ENCODE measurements at regions not wholly inside any gene's neighbourhood (a gene's known extent, or its start where the extent isn't known, plus 50 kb on each side); places are given as distances from the start of the nearest gene placed in this dataset.

- H3K36me3 ChIP-seq, result no peaks in the 10 kb centered on the region
- no peaks in the 10 kb centered on the region for H3K4me1 ChIP-seq
- no peak overlapping the region for H3K27ac ChIP-seq
- WGBS, 2 donors, result 51 to 60% methylated on average over 2 of the region's 2 CpGs
- intact Hi-C loops (cut with DNase I), result no loop called here
- no peaks in the 10 kb centered on the region for H3K27me3 ChIP-seq
- H3K4me3 ChIP-seq, result no peak overlapping the region
- DNase-seq, result no peak
- no peaks in the 10 kb centered on the region for H3K9me3 ChIP-seq
- TF ChIP-seq CTCF (IDR thresholded peaks at IDR 0.05), result no peak
- no peak for TF ChIP-seq POLR2A (IDR thresholded peaks at IDR 0.05)
Measured at GRCh38 chr1:79775402-79775801, 768.9 kb upstream of the ADGRL4 start.

DNA sequence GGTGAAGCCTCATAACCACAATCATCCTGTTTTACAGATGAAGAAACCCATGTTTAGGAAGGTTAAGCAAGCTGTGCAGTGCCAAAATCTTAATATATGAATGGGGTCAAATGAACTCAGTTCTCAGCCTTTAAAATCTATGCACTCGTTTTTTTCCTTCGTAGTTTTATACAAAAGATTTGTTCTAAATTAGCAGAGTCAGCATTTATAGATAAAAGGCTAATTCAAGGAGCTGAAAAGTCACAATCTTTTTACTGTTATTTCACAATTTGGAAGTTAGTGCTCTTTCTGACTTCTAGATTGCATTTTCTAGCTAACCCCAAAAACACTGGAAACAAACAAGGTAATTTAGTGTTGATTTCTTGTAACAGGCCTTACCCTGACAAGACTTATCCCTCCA, 766.9 kb upstream of the ADGRL4 start:
- intact Hi-C loops (cut with DNase I), result no loop called here
- Histone ChIP-seq H3K36me3 (no peaks in the 10 kb centered on the region), H3K9me3 (no peaks in the 10 kb centered on the region), H3K27me3 (no peaks in the 10 kb centered on the region), H3K4me1 (no peaks in the 10 kb centered on the region), H3K4me3 (no peak overlapping the region), H3K27ac (no peak overlapping the region)
- DNase-seq, result no peak
- TF ChIP-seq CTCF (IDR thresholded peaks at IDR 0.05) (no peak), POLR2A (IDR thresholded peaks at IDR 0.05) (no peak)
- 45 to 62% methylated on average over 2 of the region's 2 CpGs for WGBS, 2 donors

GRCh38 chr1:79762461-79762860, 755.9 kb upstream of the ADGRL4 start:
- intact Hi-C loops (cut with DNase I), result no loop called here
- no peak for DNase-seq
- H3K9me3 ChIP-seq, result no peaks in the 10 kb centered on the region
- no peak overlapping the region for H3K27ac ChIP-seq
- H3K36me3 ChIP-seq, result no peaks in the 10 kb centered on the region
- no peak overlapping the region for H3K4me3 ChIP-seq
- TF ChIP-seq CTCF (IDR thresholded peaks at IDR 0.05) (no peak), POLR2A (IDR thresholded peaks at IDR 0.05) (no peak)
- H3K4me1 ChIP-seq, result no peaks in the 10 kb centered on the region
- no peaks in the 10 kb centered on the region for H3K27me3 ChIP-seq

DNA sequence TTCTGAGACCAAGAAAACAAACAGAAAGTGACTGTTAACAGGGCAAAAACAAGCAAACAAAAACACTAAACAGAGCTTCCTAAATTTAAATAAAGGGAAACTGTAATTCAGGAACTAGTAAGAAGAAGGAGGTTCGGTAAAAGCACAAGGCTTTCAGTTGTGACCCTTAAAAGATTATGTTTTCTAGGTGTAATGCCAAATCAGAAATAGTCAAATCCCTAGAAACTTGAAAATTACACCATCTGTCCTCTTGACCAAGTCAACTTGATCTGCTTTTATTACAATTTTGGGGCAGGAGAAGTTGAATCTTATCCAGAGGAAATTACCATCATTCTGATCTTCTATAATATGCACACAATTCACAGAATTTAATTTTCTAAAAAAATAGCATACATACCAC, 754.0 kb upstream of the ADGRL4 start:
- intact Hi-C loops (cut with DNase I), result no loop called here
- 65 to 71% methylated on average over 1 of the region's 1 CpG for WGBS, 2 donors
- H3K4me3 ChIP-seq, result no peak overlapping the region
- H3K36me3 ChIP-seq, result no peaks in the 10 kb centered on the region
- H3K4me1 ChIP-seq, result no peaks in the 10 kb centered on the region
- DNase-seq, result no peak
- no peaks in the 10 kb centered on the region for H3K27me3 ChIP-seq
- no peaks in the 10 kb centered on the region for H3K9me3 ChIP-seq
- no peak for TF ChIP-seq POLR2A (IDR thresholded peaks at IDR 0.05)
- TF ChIP-seq CTCF (IDR thresholded peaks at IDR 0.05), result no peak
- H3K27ac ChIP-seq, result no peak overlapping the region

DNA sequence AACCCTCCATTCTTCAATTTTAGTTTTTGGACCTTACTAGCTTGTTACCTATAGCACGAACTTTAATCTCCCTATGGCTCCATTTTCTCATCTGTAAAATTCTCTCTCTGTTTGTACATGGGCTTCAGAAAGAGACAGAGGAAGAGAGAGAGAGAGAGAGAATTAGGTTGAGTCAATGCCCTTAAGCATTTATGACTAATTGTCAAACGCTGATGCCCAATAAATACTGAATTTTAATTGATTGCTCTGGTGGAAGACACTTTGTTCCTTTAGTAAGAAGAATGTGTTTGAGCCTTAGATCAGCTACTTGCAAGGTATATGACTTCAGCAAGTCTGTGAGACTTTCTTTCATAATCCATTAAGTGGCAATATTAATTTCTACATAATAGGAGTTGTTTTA, 743.1 kb upstream of the ADGRL4 start:
- intact Hi-C loops (cut with DNase I), result no loop called here
- H3K36me3 ChIP-seq, result no peaks in the 10 kb centered on the region
- no peaks in the 10 kb centered on the region for H3K27me3 ChIP-seq
- H3K4me1 ChIP-seq, result no peaks in the 10 kb centered on the region
- WGBS, 2 donors, result 45 to 62% methylated on average over 2 of the region's 2 CpGs
- H3K27ac ChIP-seq, result no peak overlapping the region
- no peak for DNase-seq
- H3K4me3 ChIP-seq, result no peak overlapping the region
- TF ChIP-seq POLR2A (IDR thresholded peaks at IDR 0.05), result no peak
- no peak for TF ChIP-seq CTCF (IDR thresholded peaks at IDR 0.05)
- no peaks in the 10 kb centered on the region for H3K9me3 ChIP-seq
